Stimulated activated memory B cell treated with anti-CD40 and anti-IgM and Interleukin-4, amounts not matched to agents 10 μg/mL and 1 μg/mL and 100 μg/mL, for 72 hours (primary cell): ENCODE measurements at regions not wholly inside any gene's neighbourhood (a gene's known extent, or its start where the extent isn't known, plus 50 kb on each side); places are given as distances from the start of the nearest gene placed in this dataset.

Source experiments
- ATAC-seq: fragments of 150-1000 bp; cut with Tn5 transposase; 2 replicates; pipeline ENCODE4 v1.10.0; 2021
- H3K27ac Mint-ChIP-seq: one replicate; pipeline ENCODE4 v1.8.0; 2022; ENCODE audit warnings: mild to moderate bottlenecking, mixed read lengths
- H3K27me3 Mint-ChIP-seq: one replicate; pipeline ENCODE4 v1.8.0; 2022; ENCODE audit warnings: mixed read lengths
- H3K36me3 Mint-ChIP-seq: one replicate; pipeline ENCODE4 v1.8.0; 2022; ENCODE audit warnings: mixed read lengths
- H3K4me1 Mint-ChIP-seq: one replicate; pipeline ENCODE4 v1.8.0; 2022; ENCODE audit warnings: mixed read lengths
- H3K4me3 Mint-ChIP-seq: one replicate; pipeline ENCODE4 v1.8.0; 2022; ENCODE audit warnings: mild to moderate bottlenecking, moderate library complexity, mixed read lengths
- H3K9me3 Mint-ChIP-seq: one replicate; pipeline ENCODE4 v1.8.0; 2022; ENCODE audit warnings: mixed read lengths

GRCh38 chr10:78175444-78176015, 141.9 kb downstream of the RPS24 start:
- Mint-ChIP-seq H3K36me3 (no peaks in the 10 kb centered on the region), H3K4me3 (no peak overlapping the region), H3K4me1 (no peaks in the 10 kb centered on the region), H3K27ac (no peak overlapping the region), H3K9me3 (no peaks in the 10 kb centered on the region), H3K27me3 (peaks cover 32% of the 10 kb centered on the region)
- no peak for ATAC-seq

- Mint-ChIP-seq H3K4me1 (no peaks in the 10 kb centered on the region), H3K36me3 (no peaks in the 10 kb centered on the region), H3K27ac (no peak overlapping the region), H3K9me3 (no peaks in the 10 kb centered on the region), H3K27me3 (peaks cover 39% of the 10 kb centered on the region), H3K4me3 (no peak overlapping the region)
- no peak for ATAC-seq
These were observed 143.0 kb downstream of the RPS24 start for GRCh38 chr10:78176320-78177317.

GRCh38 chr10:78177491-78178185, 144.0 kb downstream of the RPS24 start:
- H3K4me1 Mint-ChIP-seq: no peaks in the 10 kb centered on the region
- no peak for ATAC-seq
- no peak overlapping the region for H3K27ac Mint-ChIP-seq
- H3K9me3 Mint-ChIP-seq: no peaks in the 10 kb centered on the region
- H3K36me3 Mint-ChIP-seq: no peaks in the 10 kb centered on the region
- H3K27me3 Mint-ChIP-seq: peaks cover 45% of the 10 kb centered on the region
- H3K4me3 Mint-ChIP-seq: no peak overlapping the region

- no peaks in the 10 kb centered on the region for H3K9me3 Mint-ChIP-seq
- no peak overlapping the region for H3K4me3 Mint-ChIP-seq
- no peaks in the 10 kb centered on the region for H3K4me1 Mint-ChIP-seq
- H3K27me3 Mint-ChIP-seq: peaks cover 45% of the 10 kb centered on the region
- no peaks in the 10 kb centered on the region for H3K36me3 Mint-ChIP-seq
- no peak overlapping the region for H3K27ac Mint-ChIP-seq
- ATAC-seq: no peak
These were observed 144.7 kb downstream of the RPS24 start for GRCh38 chr10:78178397-78178796.

GRCh38 chr10:78178940-78179339, 145.3 kb downstream of the RPS24 start:
- H3K9me3 Mint-ChIP-seq: no peaks in the 10 kb centered on the region
- H3K27me3 Mint-ChIP-seq: peaks cover 41% of the 10 kb centered on the region
- no peak for ATAC-seq
- no peak overlapping the region for H3K4me3 Mint-ChIP-seq
- no peaks in the 10 kb centered on the region for H3K4me1 Mint-ChIP-seq
- H3K27ac Mint-ChIP-seq: no peak overlapping the region
- H3K36me3 Mint-ChIP-seq: no peaks in the 10 kb centered on the region

GRCh38 chr10:78179886-78180705, 146.4 kb downstream of the RPS24 start:
- H3K27me3 Mint-ChIP-seq: peaks cover 31% of the 10 kb centered on the region
- no peak for ATAC-seq
- H3K27ac Mint-ChIP-seq: no peak overlapping the region

GRCh38 chr10:78181381-78182055, 147.9 kb downstream of the RPS24 start:
- H3K27me3 Mint-ChIP-seq: peaks cover 27% of the 10 kb centered on the region
- no peak for ATAC-seq
- H3K4me1 Mint-ChIP-seq: no peaks in the 10 kb centered on the region
- H3K36me3 Mint-ChIP-seq: no peaks in the 10 kb centered on the region
- no peaks in the 10 kb centered on the region for H3K9me3 Mint-ChIP-seq
- H3K27ac Mint-ChIP-seq: no peak overlapping the region
- H3K4me3 Mint-ChIP-seq: no peak overlapping the region

More at GRCh38 chr10:78179886-78180705, 146.4 kb downstream of the RPS24 start:
- Mint-ChIP-seq H3K4me3 (no peak overlapping the region), H3K4me1 (no peaks in the 10 kb centered on the region), H3K36me3 (no peaks in the 10 kb centered on the region), H3K9me3 (no peaks in the 10 kb centered on the region)

- no peak overlapping the region for H3K27ac Mint-ChIP-seq
- no peaks in the 10 kb centered on the region for H3K4me1 Mint-ChIP-seq
- no peaks in the 10 kb centered on the region for H3K9me3 Mint-ChIP-seq
- ATAC-seq: no peak
- no peak overlapping the region for H3K4me3 Mint-ChIP-seq
- no peaks in the 10 kb centered on the region for H3K36me3 Mint-ChIP-seq
- H3K27me3 Mint-ChIP-seq: peaks cover 27% of the 10 kb centered on the region
These were observed 149.2 kb downstream of the RPS24 start for GRCh38 chr10:78182841-78183240.

- Mint-ChIP-seq H3K36me3 (no peaks in the 10 kb centered on the region), H3K4me1 (no peaks in the 10 kb centered on the region), H3K9me3 (no peaks in the 10 kb centered on the region), H3K27ac (no peak overlapping the region), H3K4me3 (no peak overlapping the region), H3K27me3 (peaks cover 22% of the 10 kb centered on the region)
- ATAC-seq: no peak
These were observed 151.4 kb downstream of the RPS24 start for GRCh38 chr10:78184851-78185692.

GRCh38 chr10:78185693-78186055, 152.0 kb downstream of the RPS24 start:
- Mint-ChIP-seq H3K27me3 (peaks cover 16% of the 10 kb centered on the region), H3K4me1 (no peaks in the 10 kb centered on the region), H3K27ac (no peak overlapping the region), H3K4me3 (no peak overlapping the region), H3K36me3 (no peaks in the 10 kb centered on the region), H3K9me3 (no peaks in the 10 kb centered on the region)
- ATAC-seq: no peak

- Mint-ChIP-seq H3K27ac (no peak overlapping the region), H3K9me3 (no peaks in the 10 kb centered on the region), H3K4me1 (no peaks in the 10 kb centered on the region), H3K36me3 (no peaks in the 10 kb centered on the region), H3K4me3 (no peak overlapping the region), H3K27me3 (peaks cover 7% of the 10 kb centered on the region)
- ATAC-seq: no peak
These were observed 152.9 kb downstream of the RPS24 start for GRCh38 chr10:78186572-78186971.

GRCh38 chr10:78187371-78187770, 153.7 kb downstream of the RPS24 start:
- Mint-ChIP-seq H3K4me1 (no peaks in the 10 kb centered on the region), H3K27me3 (no peaks in the 10 kb centered on the region), H3K4me3 (no peak overlapping the region), H3K9me3 (no peaks in the 10 kb centered on the region), H3K27ac (no peak overlapping the region), H3K36me3 (no peaks in the 10 kb centered on the region)
- no peak for ATAC-seq

GRCh38 chr10:78188446-78188845, 154.8 kb downstream of the RPS24 start:
- Mint-ChIP-seq H3K4me1 (no peaks in the 10 kb centered on the region), H3K27ac (no peak overlapping the region)

More at GRCh38 chr10:78188446-78188845, 154.8 kb downstream of the RPS24 start:
- Mint-ChIP-seq H3K9me3 (peaks cover 4% of the 10 kb centered on the region), H3K27me3 (no peaks in the 10 kb centered on the region), H3K4me3 (no peak overlapping the region), H3K36me3 (no peaks in the 10 kb centered on the region)
- ATAC-seq: no peak
